ENCODE measurements at regions not wholly inside any gene's neighbourhood (a gene's known extent, or its start where the extent isn't known, plus 50 kb on each side); places are given as distances from the start of the nearest gene placed in this dataset.

DNA sequence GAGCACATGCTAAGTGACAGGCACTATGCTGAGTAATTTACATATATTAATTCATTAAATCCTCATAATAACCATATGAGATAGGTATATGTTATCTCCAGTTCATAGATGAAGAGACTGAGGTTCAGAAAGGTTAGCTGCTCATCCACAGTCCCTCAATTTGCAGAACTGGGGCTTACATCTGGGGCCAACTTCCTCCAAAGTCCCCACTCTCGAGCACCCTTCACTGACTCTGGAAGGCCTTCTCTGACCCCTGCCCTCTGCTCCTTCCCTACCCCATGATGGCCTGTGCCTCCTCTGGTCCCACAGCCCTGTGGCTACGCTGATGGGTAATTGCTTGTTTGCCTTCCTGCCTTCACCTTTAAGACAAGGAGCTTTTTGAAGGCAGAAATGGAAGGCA is 71.6 kb downstream of the C5orf15 start:
- no peak for FAIRE-seq

More for the DNA sequence above, 71.6 kb downstream of the C5orf15 start:
- H3K56ac ChIP-seq (replicated peaks; ENCODE audit: insufficient read length, low read depth, low read length) = no peak overlapping the region
- no peak overlapping the region for H3K23ac ChIP-seq (ENCODE audit: insufficient read length)
- no peak overlapping the region for H3K18ac ChIP-seq (ENCODE audit: extremely low read depth, low read length)
- H2BK5ac ChIP-seq (ENCODE audit: low read depth, low read length) = no peak overlapping the region
- no peak overlapping the region for H2AFZ ChIP-seq (ENCODE audit: low read length)
- no peaks in the 10 kb centered on the region; a peak in 1 of 7 replicates for H3K27me3 ChIP-seq (replicated peaks in 1 of 4; ENCODE audit: control insufficient read depth in 3 of 4, extremely low read depth in 1 of 4, insufficient read depth in 3 of 4, low read length in 3 of 4)
- no peak overlapping the region for H3K27ac ChIP-seq (ENCODE audit: low read depth, low read length)
- H3K4me3 ChIP-seq (ENCODE audit: extremely low read depth in 1 of 4, insufficient read depth in 2 of 4, low read depth in 3 of 4, low read length in 4 of 4) = no peak overlapping the region
- no peaks in the 10 kb centered on the region for H3K79me1 ChIP-seq (ENCODE audit: low read depth, low read length)
- no peak overlapping the region for H4K8ac ChIP-seq (ENCODE audit: extremely low read depth, insufficient read depth, low read length)
- peaks cover 2% of the 10 kb centered on the region; the same call in 1 of the 2 replicates for H3K23me2 ChIP-seq (ENCODE audit: low read depth, low read length)
- DNase-seq (ENCODE audit: low read depth in 1 of 2, low spot score in 2 of 2) = no peak
- no peaks in the 10 kb centered on the region for H3K4me1 ChIP-seq (replicated peaks in 1 of 4; ENCODE audit: control insufficient read depth in 3 of 4, insufficient read depth in 4 of 4, low read length in 3 of 4)
- H2AK5ac ChIP-seq (ENCODE audit: low read depth, low read length) = no peak overlapping the region
- H3K14ac ChIP-seq (ENCODE audit: insufficient read length) = no peak overlapping the region
- H3K9ac ChIP-seq (replicated peaks in 1 of 4; ENCODE audit: extremely low read depth in 1 of 4, low read depth in 3 of 4, low read length in 3 of 4) = no peak overlapping the region
- no peak overlapping the region for H2BK12ac ChIP-seq (ENCODE audit: low read depth, low read length)
- H3K9me3 ChIP-seq (ENCODE audit: insufficient read depth in 2 of 2, low read depth in 1 of 2, low read length in 1 of 2) = no peaks in the 10 kb centered on the region
- H2BK15ac ChIP-seq (ENCODE audit: low read length) = no peak overlapping the region
- H4K91ac ChIP-seq (replicated peaks; ENCODE audit: insufficient read length, low read length) = no peak overlapping the region
- no peak for TF ChIP-seq POLR2AphosphoS5 (IDR thresholded peaks at IDR 0.05; ENCODE audit: low read depth, low read length)
- TF ChIP-seq POLR2A (IDR thresholded peaks at IDR 0.05; ENCODE audit: control extremely low read depth in 1 of 2, low read depth in 2 of 2, low read length in 2 of 2) = no peak
- TF ChIP-seq TBP (IDR thresholded peaks at IDR 0.05; ENCODE audit: low read depth, low read length) = no peak
- no peak for TF ChIP-seq GABPA (IDR thresholded peaks at IDR 0.05; ENCODE audit: borderline replicate concordance, insufficient read depth, low read length)
- H2BK120ac ChIP-seq (replicated peaks; ENCODE audit: low read depth, low read length) = no peak overlapping the region
- WGBS, 2 experiments (ENCODE audit: extremely low coverage in 1 of 2, insufficient coverage in 1 of 2, insufficient read length in 1 of 2, insufficient replicate concordance in 2 of 2, low coverage in 1 of 2, low lambda C conversion rate in 2 of 2, missing lambda C conversion rate in 1 of 2) = 90% methylated on average over 2 of the region's 2 CpGs; no CpG with 5 or more reads in 1 of the 2 experiments
- CTCF ChIA-PET (ENCODE audit: partially characterized antibody) = interaction anchor here (0.6 to 3.2 kb wide), 7 partner anchors 10 to 463 kb away, joined by 3 to 12 read pairs (median 5); no protein-coding TSS in a partner anchor
- no peaks in the 10 kb centered on the region for H3K79me2 ChIP-seq (ENCODE audit: control insufficient read depth in 1 of 2, insufficient read depth in 2 of 2, low read length in 2 of 2)
- POLR2A ChIA-PET (ENCODE audit: partially characterized antibody) = interaction anchor here (1.1 kb wide), 1 partner anchor 24 kb away, joined by 3 read pairs; no protein-coding TSS in a partner anchor
- H2BK20ac ChIP-seq (ENCODE audit: low read length) = no peak overlapping the region
- no peak overlapping the region for H3K4ac ChIP-seq (replicated peaks; ENCODE audit: insufficient read length, low read depth, low read length)
- no peak overlapping the region for H4K5ac ChIP-seq (ENCODE audit: insufficient read length, low read depth, low read length)
- no peak overlapping the region for H3K4me2 ChIP-seq (ENCODE audit: insufficient read depth in 1 of 2, low read depth in 2 of 2, low read length in 2 of 2)
- H4K20me1 ChIP-seq (replicated peaks in 1 of 2; ENCODE audit: control insufficient read depth in 1 of 2, insufficient read depth in 2 of 2, low read length in 2 of 2) = no peaks in the 10 kb centered on the region
- no peaks in the 10 kb centered on the region for H3K36me3 ChIP-seq (ENCODE audit: control insufficient read depth in 2 of 4, insufficient read depth in 4 of 4, low read length in 3 of 4)
